Left renal cortex interstitium (tissue), 4 donors: ENCODE measurements at regions not wholly inside any gene's neighbourhood (a gene's known extent, or its start where the extent isn't known, plus 50 kb on each side); places are given as distances from the start of the nearest gene placed in this dataset.

ENCODE experiments used
- DNase-seq, 4 donors: peaks; one replicate each; pipeline ENCODE4 v3.0.0-alpha.2; 2013; ENCODE audit warnings: low read depth in 4 of 4, low spot score in 2 of 4, missing footprints in 1 of 4

DNA sequence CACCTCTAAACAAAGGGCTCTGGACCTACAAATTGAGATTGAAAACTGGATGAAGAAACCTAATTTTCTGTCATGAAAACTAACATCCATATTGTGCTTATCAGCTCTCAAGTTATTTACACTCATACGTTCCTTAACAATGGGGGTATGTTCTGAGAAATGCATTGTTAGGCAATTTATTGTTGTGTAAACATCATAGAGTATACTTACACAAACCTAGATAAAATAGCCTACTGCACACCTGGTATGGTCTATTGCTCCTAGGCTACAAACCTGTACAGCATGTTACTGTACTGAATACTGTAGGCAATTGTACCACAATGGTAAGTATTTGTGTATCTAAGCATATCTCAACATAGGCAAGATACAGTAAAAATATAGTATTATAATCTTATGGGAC is 191.4 kb downstream of the TM2D1 start:
- no peak for DNase-seq

DNA sequence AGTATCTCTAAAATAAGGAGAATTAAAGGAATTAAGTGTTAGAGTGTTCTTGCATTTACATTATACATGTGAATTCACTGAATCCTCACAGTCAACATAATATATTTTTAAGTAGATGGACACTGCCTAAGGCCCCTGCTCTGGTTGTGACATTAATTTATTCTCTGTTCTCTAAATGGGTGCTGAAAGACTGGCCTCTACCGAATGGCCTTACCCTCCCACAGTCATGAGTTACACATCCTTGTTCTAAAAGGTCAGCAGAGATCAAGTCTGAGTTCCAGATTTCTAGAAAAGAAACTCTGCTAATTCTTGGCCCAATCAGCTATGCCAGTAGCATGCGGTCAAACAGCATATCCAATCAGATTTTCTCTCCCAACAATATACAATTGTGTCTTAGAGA is 193.2 kb downstream of the TM2D1 start:
- no peak for DNase-seq

DNA sequence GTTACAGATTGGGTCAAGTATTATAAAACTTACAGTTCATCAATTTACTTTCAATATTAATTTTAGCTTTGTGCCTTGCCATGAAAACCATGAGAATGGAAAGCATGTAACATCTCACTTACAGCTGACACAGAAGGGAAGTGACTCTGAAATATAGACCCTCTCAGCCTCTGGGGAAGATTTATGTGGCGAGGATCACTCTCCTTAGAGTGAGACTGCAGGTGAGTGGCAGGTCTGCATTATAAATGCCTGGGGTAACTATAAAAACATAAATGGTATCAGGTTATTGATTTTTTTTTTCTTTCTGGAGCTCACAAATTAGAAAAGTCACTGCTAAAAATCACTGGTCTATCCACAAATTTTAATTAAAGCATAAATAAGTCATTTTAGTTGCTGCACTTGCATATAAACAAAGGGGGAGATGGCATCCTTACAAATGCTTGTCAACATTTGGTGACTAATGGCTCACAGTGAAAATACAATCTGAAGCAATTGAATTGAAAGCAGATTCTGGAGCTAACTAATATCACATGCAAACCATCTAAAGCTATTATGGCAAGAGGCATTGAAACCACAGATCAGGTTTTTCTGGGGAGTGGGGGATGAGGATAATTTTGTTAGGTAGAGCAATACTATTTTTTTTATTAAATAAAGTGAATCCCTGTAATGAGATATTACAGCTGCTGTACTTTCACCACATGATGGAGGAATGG is 200.9 kb downstream of the TM2D1 start:
- DNase-seq = no peak

DNA sequence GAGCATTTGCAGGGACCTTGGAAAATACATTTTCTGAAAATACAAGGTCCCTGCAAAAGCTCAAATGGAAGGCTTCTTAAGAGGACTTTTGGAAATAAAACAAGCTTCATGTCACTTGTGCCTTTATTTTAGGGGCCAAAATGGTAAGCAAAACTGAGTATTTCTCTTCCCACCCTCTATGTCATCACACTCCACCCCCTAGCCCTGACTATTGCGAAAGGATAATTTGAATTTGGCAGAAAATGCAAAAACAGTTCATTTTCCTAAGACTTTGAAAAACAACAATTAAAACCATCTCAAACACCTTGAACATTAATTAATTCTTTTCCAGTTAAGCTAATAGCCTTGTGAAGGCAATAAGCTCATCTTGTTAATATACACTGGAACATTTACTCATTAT is 201.7 kb downstream of the TM2D1 start:
- no peak for DNase-seq

DNA sequence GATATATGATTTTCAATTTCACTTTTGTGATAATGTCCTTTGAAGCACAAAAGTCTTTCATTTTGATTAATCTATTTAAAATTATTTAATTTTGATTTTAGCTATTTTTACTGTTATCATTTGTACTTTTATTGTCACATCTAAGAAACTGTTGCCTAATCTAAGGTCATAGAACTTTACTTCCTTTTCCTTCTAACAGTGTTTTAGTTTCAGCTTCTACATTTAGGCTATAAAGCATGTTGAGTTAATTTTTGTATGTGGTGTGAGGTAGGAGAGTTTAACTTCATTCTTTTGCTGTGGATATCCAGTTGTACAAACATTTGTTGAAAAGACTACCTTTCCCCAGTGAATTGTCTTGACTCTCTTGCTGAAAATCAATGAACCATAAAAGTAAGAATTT is 204.5 kb downstream of the TM2D1 start:
- no peak for DNase-seq

DNA sequence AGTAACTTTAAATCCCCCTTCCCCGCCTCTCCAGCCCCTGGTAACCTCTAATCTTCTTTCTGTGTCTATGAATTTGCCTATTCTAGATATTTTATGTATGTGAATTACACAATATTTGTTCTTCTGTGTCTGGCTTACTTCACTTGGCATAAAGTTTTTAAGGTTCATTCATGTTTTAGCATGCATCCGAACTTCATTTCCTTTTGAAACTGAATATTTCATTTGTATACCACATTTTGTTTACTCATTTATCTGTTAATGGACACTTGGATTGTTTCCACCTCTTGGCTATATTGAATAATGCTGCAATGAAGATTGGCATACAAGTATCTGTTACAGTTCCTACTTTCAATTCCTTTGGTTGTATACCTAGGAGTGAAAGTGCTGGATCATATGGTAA is 205.3 kb downstream of the TM2D1 start:
- DNase-seq = no peak

DNA sequence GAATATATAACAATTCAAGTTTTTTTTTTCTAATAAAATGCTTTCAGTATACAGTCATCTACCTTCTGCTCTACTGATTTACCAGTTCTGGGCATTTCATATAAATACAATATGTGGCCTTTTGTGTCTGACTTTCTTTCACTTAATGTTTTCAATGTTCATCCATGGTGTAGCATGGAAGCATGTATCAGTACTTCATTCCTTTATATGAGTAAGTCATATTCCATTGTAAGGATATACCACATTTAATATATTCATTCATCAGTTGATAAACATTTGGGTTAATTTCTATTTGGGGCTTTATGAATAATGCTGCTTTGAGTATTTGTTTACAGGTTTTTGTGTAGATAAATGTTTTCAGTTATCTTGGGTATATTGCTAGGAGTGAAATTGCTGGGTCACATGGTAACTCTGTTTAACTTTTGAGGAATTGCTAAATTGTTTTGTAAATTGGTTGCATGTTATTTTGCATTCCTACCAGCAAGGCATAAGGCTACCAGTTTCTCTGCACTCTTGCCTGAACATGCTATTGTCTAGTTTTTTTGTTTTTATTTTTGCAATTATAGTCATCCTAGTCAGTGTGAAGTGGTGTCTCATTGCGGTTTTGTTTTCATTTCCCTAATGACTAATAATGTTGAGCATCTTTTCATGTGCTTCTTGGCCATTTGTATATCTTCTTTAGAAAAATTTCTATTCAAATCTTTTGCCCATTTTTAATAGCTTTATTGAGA is 206.1 kb downstream of the TM2D1 start:
- no peak for DNase-seq

DNA sequence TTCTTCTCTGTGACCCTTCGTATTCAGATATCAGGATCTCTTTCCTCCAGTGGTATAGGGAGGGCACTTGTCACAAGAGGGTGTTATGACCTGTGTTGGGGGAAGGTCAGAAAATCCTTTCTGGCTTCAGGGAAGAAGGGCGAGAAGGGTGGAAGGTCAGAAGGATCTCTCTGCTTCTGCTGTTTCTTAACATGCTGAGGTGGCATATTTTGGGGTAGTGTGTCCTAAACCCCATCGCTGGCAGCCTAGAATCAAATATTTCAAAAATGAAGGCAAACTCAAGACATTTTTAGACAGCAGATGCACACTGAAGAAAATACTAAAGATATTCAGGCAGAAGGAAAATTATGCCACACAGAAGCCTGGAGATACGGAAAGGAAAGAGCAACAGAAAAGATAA is 207.6 kb downstream of the TM2D1 start:
- DNase-seq = no peak

DNA sequence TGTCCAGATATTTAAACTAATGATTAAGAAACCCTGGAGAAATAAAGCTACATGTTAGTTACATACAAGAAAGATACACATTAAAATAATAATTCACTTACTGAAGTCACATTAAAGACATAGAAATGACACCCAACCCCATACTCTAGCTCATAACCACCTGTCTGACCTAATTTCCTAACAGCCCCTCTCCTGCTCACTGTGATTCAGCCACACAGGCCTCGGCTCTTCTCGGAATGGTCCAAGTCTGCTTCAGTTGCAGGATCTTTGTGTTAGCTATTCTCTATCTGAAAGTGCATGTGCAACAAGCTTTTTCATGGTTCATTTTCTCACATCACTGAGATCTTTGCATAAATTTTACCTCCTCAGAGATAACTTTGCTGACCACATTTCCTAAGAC is 209.8 kb downstream of the TM2D1 start:
- DNase-seq = no peak
